GM18526 (cell line): ENCODE measurements at regions not wholly inside any gene's neighbourhood (a gene's known extent, or its start where the extent isn't known, plus 50 kb on each side); places are given as distances from the start of the nearest gene placed in this dataset.

Source experiments
- POLR2A ChIP-seq: IDR thresholded peaks from 3 replicates; pipeline ENCODE4 v1.6.1; 2011; ENCODE audit not compliant: insufficient read length; ENCODE audit errors: extremely low read depth

DNA sequence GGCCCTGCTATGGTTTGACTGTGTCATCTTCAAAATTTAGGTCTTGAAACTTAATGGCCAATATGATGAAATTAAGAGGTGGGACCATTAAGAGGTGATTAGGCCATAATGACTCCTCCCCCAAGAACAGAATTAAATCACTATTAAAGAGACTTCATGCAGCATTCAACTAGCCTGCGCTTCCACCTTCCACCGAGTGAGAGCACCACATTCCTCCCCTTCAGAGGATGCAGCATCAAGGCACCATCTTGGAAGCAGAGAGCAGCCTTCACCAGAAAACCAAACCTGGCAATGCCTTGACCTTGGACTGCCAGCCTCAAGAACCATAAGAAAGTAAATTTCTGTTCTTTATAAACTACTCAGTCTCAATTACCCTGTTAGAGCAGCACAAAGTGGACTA, 371.1 kb upstream of the NFE2L3 start:
- no peak for TF ChIP-seq POLR2A

- no peak for TF ChIP-seq POLR2A
These were observed 370.3 kb upstream of the NFE2L3 start for GRCh38 chr7:25781704-25782103.

GRCh38 chr7:25786936-25787335, 365.1 kb upstream of the NFE2L3 start:
- no peak for TF ChIP-seq POLR2A

DNA sequence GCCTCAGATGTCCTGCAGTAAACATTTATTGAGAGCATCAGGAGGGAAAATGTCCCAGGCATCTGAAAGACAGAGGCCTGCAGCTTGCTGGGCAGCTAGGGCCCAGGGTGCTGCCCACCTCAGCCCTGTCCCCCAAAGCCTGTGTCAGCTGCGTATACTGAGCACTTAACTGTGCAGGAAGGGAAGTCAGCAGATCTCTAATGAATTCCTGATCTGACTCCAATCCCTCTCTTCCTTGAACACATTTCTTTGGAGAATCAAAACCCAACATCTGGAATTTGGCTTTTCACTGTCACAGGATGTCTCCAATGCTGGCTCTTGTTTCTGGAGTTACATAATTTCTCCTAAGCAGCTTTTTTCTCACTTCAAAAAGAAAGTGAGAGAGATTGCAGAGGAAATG, 364.7 kb upstream of the NFE2L3 start:
- no peak for TF ChIP-seq POLR2A

GRCh38 chr7:25788371-25788770, 363.6 kb upstream of the NFE2L3 start:
- TF ChIP-seq POLR2A = no peak

DNA sequence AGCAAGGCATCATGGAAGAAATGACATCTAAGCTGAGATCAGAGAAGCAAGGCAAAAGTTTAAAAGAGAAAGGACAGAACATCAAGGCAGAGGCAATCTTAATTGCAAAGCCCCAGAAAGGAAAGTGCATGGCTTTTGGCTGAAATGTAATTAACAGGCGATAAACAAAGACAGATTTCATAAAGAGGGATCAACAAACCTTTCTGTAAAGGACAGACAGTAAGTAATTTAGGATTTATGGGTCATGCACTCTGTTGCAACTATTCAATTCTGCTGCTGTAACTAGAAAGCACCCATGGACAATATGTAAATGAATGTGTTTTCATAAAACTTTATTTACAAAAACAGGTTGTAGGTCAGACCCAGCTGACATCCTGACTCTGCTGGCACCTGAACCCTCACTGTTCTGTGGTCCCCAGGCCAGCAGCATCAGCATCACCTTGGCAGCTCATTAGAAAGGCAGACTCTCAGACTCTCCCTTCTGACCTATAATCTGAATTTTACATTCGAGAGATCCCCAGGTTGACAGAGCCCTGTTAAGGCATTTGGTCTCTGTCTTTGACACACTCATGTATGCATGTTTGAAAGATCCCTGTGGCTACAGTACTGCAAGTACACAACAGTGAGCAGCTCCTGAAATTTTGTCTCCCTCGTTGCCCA, 362.9 kb upstream of the NFE2L3 start:
- no peak for TF ChIP-seq POLR2A

DNA sequence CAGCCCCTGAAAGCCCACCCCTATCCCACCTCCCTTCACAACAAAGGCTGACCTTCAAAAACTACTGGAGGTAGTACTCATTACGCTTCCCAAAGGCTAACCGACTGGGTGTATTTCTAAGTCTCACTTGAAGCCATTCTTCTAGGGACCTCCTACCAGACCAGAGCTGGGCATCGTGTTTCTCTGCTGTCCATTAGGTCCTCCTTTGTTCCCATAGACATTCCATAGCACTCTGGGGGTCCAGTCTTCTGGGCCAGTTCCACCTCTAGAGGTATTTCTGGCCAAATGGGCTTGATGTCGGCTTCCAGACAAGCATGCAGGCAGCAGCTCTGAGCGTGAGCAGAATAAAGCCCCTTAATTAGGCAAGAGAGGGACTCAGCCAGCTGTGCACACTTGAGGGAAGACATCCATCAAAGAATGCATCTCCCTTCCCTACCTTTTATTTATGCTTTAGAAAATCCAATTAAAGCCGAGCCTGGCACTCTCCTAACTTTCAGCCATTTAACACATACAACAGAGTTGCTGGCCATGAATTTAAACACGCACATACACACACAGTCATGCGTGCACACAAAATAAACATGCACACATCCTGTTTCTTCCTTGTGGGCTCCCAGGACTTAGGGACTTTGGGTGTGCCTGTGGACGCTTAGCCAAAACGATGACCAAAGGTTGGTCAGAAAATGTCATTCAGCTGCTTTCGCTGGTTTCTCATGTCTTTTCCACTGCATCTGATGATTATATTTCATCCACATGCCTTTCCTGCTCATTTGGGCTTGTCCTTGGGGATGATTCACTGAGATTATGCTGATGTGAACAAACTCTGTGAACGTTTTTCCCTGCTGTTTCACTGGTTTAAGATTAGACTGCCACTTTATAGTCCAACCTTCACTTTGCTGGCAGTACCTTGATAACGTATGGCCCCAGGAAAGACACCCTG, 362.0 kb upstream of the NFE2L3 start:
- no peak for TF ChIP-seq POLR2A

DNA sequence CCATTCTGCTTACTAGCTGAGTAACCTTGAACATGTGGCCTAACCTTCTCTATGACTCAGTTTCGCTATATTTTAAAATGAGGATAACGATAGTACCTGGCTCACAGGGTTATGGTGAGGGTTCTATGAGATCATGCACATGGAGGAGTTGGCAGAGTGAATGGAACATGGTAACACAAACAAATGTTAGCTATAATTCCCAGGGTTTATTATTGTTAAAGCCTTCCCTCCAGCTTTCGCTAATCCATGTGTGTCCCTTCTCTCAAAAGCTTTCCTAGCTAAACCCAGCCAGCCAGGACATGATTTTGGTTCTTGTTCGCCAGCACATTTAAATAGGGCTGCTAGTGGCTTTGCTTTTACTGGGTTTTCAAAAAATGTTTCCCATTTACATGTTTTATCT, 361.0 kb upstream of the NFE2L3 start:
- TF ChIP-seq POLR2A = no peak

DNA sequence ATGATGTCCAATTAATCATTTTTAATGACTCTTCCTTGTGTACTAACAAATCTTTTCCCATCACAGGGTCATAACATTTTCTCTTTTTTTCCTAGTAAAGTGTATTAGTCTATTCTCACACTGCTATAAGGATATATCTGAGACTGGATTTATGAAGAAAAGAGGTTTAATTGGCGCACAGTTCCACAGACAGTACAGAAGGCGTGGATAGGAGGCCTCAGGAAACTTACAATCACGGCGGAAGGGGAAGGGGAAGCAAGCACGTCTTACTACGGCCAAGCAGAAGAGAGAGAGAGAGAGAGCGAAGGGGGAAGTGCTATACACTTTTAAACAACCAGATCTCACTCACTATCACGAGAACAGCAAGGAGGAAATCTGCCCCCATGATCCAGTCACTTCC, 359.4 kb upstream of the NFE2L3 start:
- no peak for TF ChIP-seq POLR2A

GRCh38 chr7:25795824-25796235, 356.2 kb upstream of the NFE2L3 start:
- no peak for TF ChIP-seq POLR2A

GRCh38 chr7:25798344-25798743, 353.7 kb upstream of the NFE2L3 start:
- no peak for TF ChIP-seq POLR2A

- TF ChIP-seq POLR2A = no peak
These were observed 350.8 kb upstream of the NFE2L3 start for GRCh38 chr7:25801214-25801613.

DNA sequence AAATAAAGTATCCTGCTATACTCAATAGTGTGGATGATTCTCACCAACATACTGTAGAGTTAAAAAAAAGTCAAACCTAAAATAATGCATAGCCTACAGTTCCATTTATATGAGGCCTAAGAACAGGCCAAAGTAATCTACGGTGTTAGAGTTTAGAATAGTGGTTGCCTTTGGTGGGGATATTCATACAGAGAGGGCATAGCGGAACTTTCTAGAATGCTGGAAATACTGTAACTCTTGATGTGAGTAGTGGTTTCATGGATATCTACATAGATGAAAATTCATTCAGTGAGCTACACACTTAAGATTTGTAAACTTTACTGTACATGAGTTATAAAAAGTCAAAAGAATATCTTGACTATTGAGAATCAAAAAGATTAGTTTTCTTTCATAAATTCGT, 349.9 kb upstream of the NFE2L3 start:
- no peak for TF ChIP-seq POLR2A

GRCh38 chr7:25802473-25802872, 349.5 kb upstream of the NFE2L3 start:
- no peak for TF ChIP-seq POLR2A

GRCh38 chr7:25803117-25803887, 348.7 kb upstream of the NFE2L3 start:
- TF ChIP-seq POLR2A = no peak

GRCh38 chr7:25804154-25804553, 347.8 kb upstream of the NFE2L3 start:
- TF ChIP-seq POLR2A = no peak
